Activated CD4-positive, alpha-beta memory T cell treated with anti-CD3 and anti-CD28 coated beads for 36 hours (primary cell): ENCODE measurements at regions not wholly inside any gene's neighbourhood (a gene's known extent, or its start where the extent isn't known, plus 50 kb on each side); places are given as distances from the start of the nearest gene placed in this dataset.
"Not testable (repeated sequence)": the region's sequence is repeated elsewhere in the genome, so short reads cannot be mapped to it uniquely, and the experiment has no call there.

ENCODE experiments used
- CTCF ChIA-PET: fragments of 350-600 bp; sonication (Branson Sonifier 250); formaldehyde crosslinking; loops from one replicate; lab custom pipeline; 2021; ENCODE audit warnings: antibody characterized with exemption, inconsistent platforms; lab: Charles Lee
- POLR2A ChIA-PET: fragments of 350-600 bp; sonication (Branson Sonifier 250); formaldehyde crosslinking; loops from one replicate; lab custom pipeline; 2021; ENCODE audit warnings: antibody characterized with exemption; lab: Charles Lee
- DNase-seq: peaks from one replicate; pipeline ENCODE4 v3.0.0-alpha.2; 2020
- H3K27ac Mint-ChIP-seq: one replicate; pipeline ENCODE4 v1.8.0; 2021; ENCODE audit warnings: mixed read lengths
- H3K27me3 Mint-ChIP-seq: one replicate; pipeline ENCODE4 v1.8.0; 2021; ENCODE audit warnings: mixed read lengths
- H3K36me3 Mint-ChIP-seq: one replicate; pipeline ENCODE4 v1.8.0; 2021; ENCODE audit warnings: mixed read lengths
- H3K4me1 Mint-ChIP-seq: one replicate; pipeline ENCODE4 v1.8.0; 2021; ENCODE audit warnings: low read depth, mixed read lengths
- H3K4me3 Mint-ChIP-seq: one replicate; pipeline ENCODE4 v1.8.0; 2021; ENCODE audit warnings: mild to moderate bottlenecking, mixed read lengths
- H3K9me3 Mint-ChIP-seq: one replicate; pipeline ENCODE4 v1.8.0; 2021; ENCODE audit warnings: mixed read lengths
- intact Hi-C: fragments of 100-400 bp; cut with micrococcal nuclease; formaldehyde crosslinking; loops from one replicate; pipeline ENCODE4 v1.15.1; 2023

- no peak for DNase-seq
- Mint-ChIP-seq H3K9me3 (peaks cover 15% of the 10 kb centered on the region), H3K27me3 (no peaks in the 10 kb centered on the region), H3K27ac (no peak overlapping the region), H3K4me3 (no peak overlapping the region), H3K36me3 (no peaks in the 10 kb centered on the region), H3K4me1 (no peaks in the 10 kb centered on the region)
- intact Hi-C loops = no loop called here
- ChIA-PET CTCF (no interaction called here), POLR2A (no interaction called here)
Measured at GRCh38 chr14:84090837-84091236, 1439.1 kb upstream of the FLRT2 start.

DNA sequence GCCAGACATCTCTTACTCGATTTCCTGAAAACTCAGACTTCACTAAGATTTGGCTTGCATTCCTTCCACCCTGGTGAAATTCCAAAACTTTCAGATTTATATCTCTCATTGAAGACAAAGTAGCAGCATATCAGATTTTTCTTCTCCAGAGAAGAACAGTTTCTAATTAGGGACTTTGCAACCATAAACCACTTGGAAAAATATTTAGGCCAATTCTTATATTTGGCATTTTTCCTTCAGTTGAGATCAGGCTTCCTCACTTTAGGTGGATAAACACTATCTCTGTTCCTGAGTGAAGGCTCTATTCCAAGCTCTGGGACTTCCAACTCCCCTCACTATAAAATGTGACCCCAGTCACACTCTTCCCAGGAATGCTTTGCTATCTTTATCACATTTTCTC is 1434.3 kb upstream of the FLRT2 start:
- ChIA-PET POLR2A (no interaction called here), CTCF (no interaction called here)
- H3K9me3 Mint-ChIP-seq = peaks cover 16% of the 10 kb centered on the region
- H3K27ac Mint-ChIP-seq = no peak overlapping the region
- intact Hi-C loops = no loop called here
- H3K4me1 Mint-ChIP-seq = no peaks in the 10 kb centered on the region
- no peak for DNase-seq
- no peaks in the 10 kb centered on the region for H3K27me3 Mint-ChIP-seq
- no peak overlapping the region for H3K4me3 Mint-ChIP-seq
- no peaks in the 10 kb centered on the region for H3K36me3 Mint-ChIP-seq

DNA sequence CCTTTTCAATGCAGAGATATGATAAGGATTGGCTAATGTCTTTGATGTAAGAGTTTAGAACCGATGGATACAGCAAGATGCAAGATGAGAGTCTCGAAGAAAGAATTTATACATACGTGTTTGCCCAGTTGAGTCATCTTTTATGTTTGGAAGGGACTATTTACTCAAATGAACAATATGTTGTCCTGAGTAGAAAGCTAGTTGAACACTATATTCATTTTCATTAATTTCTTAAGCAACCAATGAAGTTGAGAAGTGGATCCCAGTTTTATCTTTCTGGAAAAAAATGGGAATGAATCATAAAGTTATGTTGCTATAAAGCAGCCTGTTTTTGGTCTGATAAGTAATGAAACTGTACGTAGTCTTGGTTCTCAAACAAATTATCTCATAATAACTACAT is 1431.7 kb upstream of the FLRT2 start:
- POLR2A ChIA-PET = no interaction called here
- no peaks in the 10 kb centered on the region for H3K4me1 Mint-ChIP-seq
- H3K4me3 Mint-ChIP-seq = no peak overlapping the region
- H3K9me3 Mint-ChIP-seq = peaks cover 28% of the 10 kb centered on the region
- no peak for DNase-seq
- no peaks in the 10 kb centered on the region for H3K27me3 Mint-ChIP-seq
- H3K36me3 Mint-ChIP-seq = no peaks in the 10 kb centered on the region
- no peak overlapping the region for H3K27ac Mint-ChIP-seq
- CTCF ChIA-PET = no interaction called here
- intact Hi-C loops = no loop called here

- H3K36me3 Mint-ChIP-seq, intact Hi-C loops, DNase-seq, H3K4me1 Mint-ChIP-seq, CTCF ChIA-PET, H3K4me3 Mint-ChIP-seq, H3K27ac Mint-ChIP-seq, H3K27me3 Mint-ChIP-seq, POLR2A ChIA-PET: not testable (repeated sequence)
- H3K9me3 Mint-ChIP-seq = peaks cover 30% of the 10 kb centered on the region
Measured at GRCh38 chr14:84099560-84099959, 1430.4 kb upstream of the FLRT2 start.

GRCh38 chr14:84107835-84108343 is 1422.1 kb upstream of the FLRT2 start:
- no peak overlapping the region for H3K27ac Mint-ChIP-seq
- CTCF ChIA-PET = no interaction called here
- no peak for DNase-seq
- H3K4me3 Mint-ChIP-seq = no peak overlapping the region
- peaks cover 19% of the 10 kb centered on the region for H3K9me3 Mint-ChIP-seq
- no peaks in the 10 kb centered on the region for H3K36me3 Mint-ChIP-seq
- POLR2A ChIA-PET = no interaction called here
- intact Hi-C loops = no loop called here
- no peaks in the 10 kb centered on the region for H3K4me1 Mint-ChIP-seq
- no peaks in the 10 kb centered on the region for H3K27me3 Mint-ChIP-seq

- peaks cover 22% of the 10 kb centered on the region for H3K9me3 Mint-ChIP-seq
- DNase-seq = no peak
- no peaks in the 10 kb centered on the region for H3K27me3 Mint-ChIP-seq
- H3K27ac Mint-ChIP-seq = no peak overlapping the region
- ChIA-PET CTCF (no interaction called here), POLR2A (no interaction called here)
- H3K4me3 Mint-ChIP-seq = no peak overlapping the region
- intact Hi-C loops = no loop called here
- no peaks in the 10 kb centered on the region for H3K36me3 Mint-ChIP-seq
- no peaks in the 10 kb centered on the region for H3K4me1 Mint-ChIP-seq
Measured at GRCh38 chr14:84108746-84109457, 1421.0 kb upstream of the FLRT2 start.

- H3K36me3 Mint-ChIP-seq = no peaks in the 10 kb centered on the region
- H3K27me3 Mint-ChIP-seq = no peaks in the 10 kb centered on the region
- no peak overlapping the region for H3K27ac Mint-ChIP-seq
- CTCF ChIA-PET = no interaction called here
- intact Hi-C loops = no loop called here
- DNase-seq = no peak
- H3K4me3 Mint-ChIP-seq = no peak overlapping the region
- POLR2A ChIA-PET = no interaction called here
- no peaks in the 10 kb centered on the region for H3K4me1 Mint-ChIP-seq
- peaks cover 28% of the 10 kb centered on the region for H3K9me3 Mint-ChIP-seq
Measured at GRCh38 chr14:84112589-84112988, 1417.4 kb upstream of the FLRT2 start.

DNA sequence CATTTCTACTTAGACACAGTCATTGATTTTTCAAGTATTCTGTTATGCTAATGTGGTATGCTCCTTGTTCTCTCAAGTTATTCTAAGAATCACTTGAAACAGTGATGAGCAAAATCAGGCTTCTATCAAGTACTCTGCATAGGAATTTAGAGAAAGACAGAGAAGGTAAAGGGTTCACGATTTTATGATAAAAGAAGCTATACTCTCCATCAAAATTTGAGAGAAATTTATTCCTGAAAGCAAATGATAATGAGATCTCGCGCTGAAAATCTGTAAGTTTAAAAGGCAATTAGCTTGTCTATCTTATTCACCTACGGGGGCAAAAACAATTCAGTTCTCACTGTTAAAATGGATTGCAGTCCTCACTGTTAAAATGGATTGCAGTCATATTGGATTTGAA is 1404.3 kb upstream of the FLRT2 start:
- no peaks in the 10 kb centered on the region for H3K27me3 Mint-ChIP-seq
- H3K4me3 Mint-ChIP-seq = no peak overlapping the region
- H3K4me1 Mint-ChIP-seq = no peaks in the 10 kb centered on the region
- H3K27ac Mint-ChIP-seq = no peak overlapping the region
- POLR2A ChIA-PET = no interaction called here
- CTCF ChIA-PET = no interaction called here
- H3K36me3 Mint-ChIP-seq = no peaks in the 10 kb centered on the region
- no peaks in the 10 kb centered on the region for H3K9me3 Mint-ChIP-seq
- no peak for DNase-seq
- intact Hi-C loops = no loop called here

DNA sequence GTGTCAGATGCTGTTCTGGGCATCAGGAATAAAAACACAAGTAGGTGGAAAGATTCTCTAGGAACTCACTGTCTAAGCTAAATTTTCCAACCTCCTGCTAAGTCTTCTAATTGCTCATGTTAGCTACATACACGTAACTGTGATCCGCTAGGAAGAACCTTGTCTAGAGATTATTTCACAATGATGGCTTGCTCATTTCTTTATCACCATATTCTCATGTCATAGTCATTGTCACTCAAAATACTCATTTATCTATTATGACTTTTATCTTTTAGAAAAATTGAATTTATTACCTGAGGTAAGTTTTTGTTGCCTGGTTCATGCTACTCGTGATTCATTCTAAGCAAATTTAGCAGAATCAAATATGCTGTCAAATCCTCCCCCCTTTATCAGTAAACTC is 1402.4 kb upstream of the FLRT2 start:
- no peak overlapping the region for H3K27ac Mint-ChIP-seq
- H3K9me3 Mint-ChIP-seq = no peaks in the 10 kb centered on the region
- H3K4me1 Mint-ChIP-seq = no peaks in the 10 kb centered on the region
- no peak overlapping the region for H3K4me3 Mint-ChIP-seq
- DNase-seq = no peak
- H3K36me3 Mint-ChIP-seq = no peaks in the 10 kb centered on the region
- no peaks in the 10 kb centered on the region for H3K27me3 Mint-ChIP-seq
- CTCF ChIA-PET = no interaction called here
- intact Hi-C loops = no loop called here
- POLR2A ChIA-PET = no interaction called here

DNA sequence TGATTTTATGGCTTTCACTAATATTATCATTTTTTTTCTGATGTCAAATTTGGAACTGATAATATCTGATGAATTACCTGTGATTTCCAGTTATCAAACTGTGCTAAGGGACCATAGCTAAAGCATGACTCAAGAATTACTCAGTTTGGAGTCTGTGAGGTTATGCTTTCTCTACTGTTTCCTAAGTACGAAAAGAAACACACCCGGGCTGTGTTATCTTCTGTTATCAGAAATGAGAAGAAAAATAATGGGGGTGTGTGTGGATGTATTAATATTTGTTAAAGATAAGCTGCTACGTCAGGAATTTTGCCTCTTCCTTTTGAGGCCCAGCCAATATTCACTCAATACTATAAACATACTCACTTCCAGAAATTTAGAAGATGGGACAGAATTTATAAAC is 1401.9 kb upstream of the FLRT2 start:
- Mint-ChIP-seq H3K9me3 (no peaks in the 10 kb centered on the region), H3K36me3 (no peaks in the 10 kb centered on the region), H3K4me1 (no peaks in the 10 kb centered on the region), H3K4me3 (no peak overlapping the region), H3K27me3 (no peaks in the 10 kb centered on the region), H3K27ac (no peak overlapping the region)
- DNase-seq = no peak
- POLR2A ChIA-PET = no interaction called here
- CTCF ChIA-PET = no interaction called here
- intact Hi-C loops = no loop called here

DNA sequence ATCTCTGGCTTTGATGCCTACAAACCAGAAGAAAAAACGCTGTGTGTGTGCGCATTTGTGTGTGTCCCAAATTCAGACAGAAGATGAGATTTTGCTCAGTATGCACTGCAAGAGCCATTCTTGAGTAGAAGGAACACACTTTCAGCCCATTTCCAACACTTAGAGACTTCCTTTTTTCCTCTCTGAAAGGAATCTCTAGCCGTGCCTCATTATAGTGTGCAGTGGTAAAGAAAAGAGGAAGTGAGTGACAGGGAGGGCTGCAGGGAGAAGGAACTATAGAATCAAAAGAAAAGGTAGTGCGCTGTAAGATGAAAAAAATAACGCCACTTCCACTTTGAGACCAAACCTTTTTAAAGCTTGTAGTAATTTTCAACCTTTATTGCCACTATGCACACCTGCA is 1400.9 kb upstream of the FLRT2 start:
- H3K4me3 Mint-ChIP-seq = no peak overlapping the region

GRCh38 chr14:84129941-84130340 is 1400.0 kb upstream of the FLRT2 start:
- Mint-ChIP-seq H3K27ac (no peak overlapping the region), H3K36me3 (no peaks in the 10 kb centered on the region), H3K27me3 (no peaks in the 10 kb centered on the region), H3K4me3 (no peak overlapping the region), H3K9me3 (peaks cover 7% of the 10 kb centered on the region), H3K4me1 (no peaks in the 10 kb centered on the region)
- intact Hi-C loops = no loop called here
- CTCF ChIA-PET = no interaction called here
- POLR2A ChIA-PET = no interaction called here
- no peak for DNase-seq

More for the DNA sequence above, 1400.9 kb upstream of the FLRT2 start:
- CTCF ChIA-PET = no interaction called here
- H3K4me1 Mint-ChIP-seq = no peaks in the 10 kb centered on the region
- intact Hi-C loops = no loop called here
- POLR2A ChIA-PET = no interaction called here
- no peaks in the 10 kb centered on the region for H3K27me3 Mint-ChIP-seq
- no peak for DNase-seq
- H3K36me3 Mint-ChIP-seq = no peaks in the 10 kb centered on the region
- no peak overlapping the region for H3K27ac Mint-ChIP-seq
- H3K9me3 Mint-ChIP-seq = no peaks in the 10 kb centered on the region

- no peak for DNase-seq
- ChIA-PET CTCF (no interaction called here), POLR2A (no interaction called here)
- H3K27ac Mint-ChIP-seq = no peak overlapping the region
- intact Hi-C loops = no loop called here
- no peaks in the 10 kb centered on the region for H3K27me3 Mint-ChIP-seq
- H3K9me3 Mint-ChIP-seq = peaks cover 15% of the 10 kb centered on the region
- H3K4me3 Mint-ChIP-seq = no peak overlapping the region
- no peaks in the 10 kb centered on the region for H3K4me1 Mint-ChIP-seq
- no peaks in the 10 kb centered on the region for H3K36me3 Mint-ChIP-seq
Measured at GRCh38 chr14:84131924-84132323, 1398.0 kb upstream of the FLRT2 start.
